Stimulated activated CD4-positive, alpha-beta T cell treated with anti-CD3 and anti-CD28 coated beads, Interleukin-1b, Interleukin-23, amount 100 ng/mL, for 4 hours (primary cell): ENCODE measurements at regions not wholly inside any gene's neighbourhood (a gene's known extent, or its start where the extent isn't known, plus 50 kb on each side); places are given as distances from the start of the nearest gene placed in this dataset.

Source experiments
- DNase-seq, 2 donors: peaks; one replicate each; pipeline ENCODE4 v3.0.0-alpha.2; 2020; ENCODE audit warnings: low read depth in 2 of 2

DNA sequence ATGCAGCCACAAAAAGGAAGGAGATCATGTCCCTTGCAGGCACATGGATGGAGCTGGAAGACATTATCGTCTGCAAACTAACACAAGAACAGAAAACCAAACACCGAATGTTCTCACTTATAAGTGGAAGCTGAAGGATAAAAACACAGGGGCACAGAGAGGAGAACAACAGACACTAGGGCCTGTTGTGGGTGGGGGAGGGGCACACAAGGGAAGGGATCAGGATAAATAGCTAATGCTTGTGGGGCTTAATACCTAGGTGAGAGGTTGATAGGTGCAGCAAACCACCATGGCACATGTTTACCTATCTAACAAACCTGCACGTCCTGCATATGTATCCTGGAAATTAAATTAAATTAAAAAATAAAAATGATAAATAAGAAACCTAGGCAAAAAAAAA is 969.9 kb downstream of the TTLL7 start:
- DNase-seq: no peak

DNA sequence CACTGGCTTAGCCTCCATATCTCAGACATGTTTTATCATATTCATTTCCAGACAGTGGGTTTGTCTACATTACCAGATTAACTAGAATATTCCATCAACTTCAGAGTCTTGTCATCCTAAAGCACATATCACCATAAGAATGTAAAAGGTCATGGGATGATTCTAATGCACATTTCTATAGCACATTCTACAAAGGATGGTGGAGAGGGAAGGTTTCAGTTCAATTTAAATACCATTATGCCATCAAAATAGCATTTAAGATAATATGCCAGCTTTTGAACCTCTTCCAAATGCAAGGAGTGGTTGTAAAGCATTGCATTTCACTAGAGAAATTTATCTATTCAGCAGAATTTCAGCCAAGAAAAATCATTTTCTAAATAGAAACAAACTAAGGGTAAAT is 970.5 kb downstream of the TTLL7 start:
- DNase-seq: no peak

DNA sequence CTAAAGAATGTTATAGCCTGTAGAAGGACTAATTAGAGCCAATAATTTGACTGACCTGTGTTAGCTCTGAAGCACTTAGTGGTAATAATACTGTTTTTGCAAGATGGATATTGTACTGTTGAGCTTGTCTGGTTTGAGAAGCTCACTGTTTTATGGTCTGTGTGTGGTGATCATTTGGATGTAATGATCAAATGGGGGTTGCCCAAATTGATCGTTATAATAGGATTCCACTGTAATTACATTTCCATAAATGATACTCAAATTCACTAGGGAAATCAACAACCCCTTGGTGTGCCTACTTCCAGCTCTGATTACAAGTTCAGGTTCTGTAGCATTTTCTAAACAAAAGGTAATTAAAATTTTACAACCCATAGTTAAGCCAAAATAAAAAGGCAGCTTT is 971.4 kb downstream of the TTLL7 start:
- no peak for DNase-seq

DNA sequence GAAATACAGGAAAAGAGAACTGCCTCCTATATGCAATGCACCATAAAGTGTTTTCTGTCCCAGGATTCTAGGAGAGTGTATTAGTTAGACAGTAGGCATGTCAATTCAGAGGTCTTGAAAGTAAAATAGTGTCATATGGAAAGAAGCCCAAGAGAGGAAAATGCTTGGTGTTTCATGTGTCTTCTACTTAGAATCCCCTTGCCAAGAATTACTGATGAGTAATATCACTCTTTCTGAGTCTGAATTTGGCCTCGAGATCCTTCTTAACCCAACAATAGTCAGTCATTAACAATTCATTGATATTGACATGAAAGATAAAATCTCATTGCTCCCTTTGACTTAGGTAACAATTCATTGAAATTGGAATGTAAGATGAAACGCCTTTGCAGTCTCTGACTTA is 972.2 kb downstream of the TTLL7 start:
- DNase-seq: no peak

DNA sequence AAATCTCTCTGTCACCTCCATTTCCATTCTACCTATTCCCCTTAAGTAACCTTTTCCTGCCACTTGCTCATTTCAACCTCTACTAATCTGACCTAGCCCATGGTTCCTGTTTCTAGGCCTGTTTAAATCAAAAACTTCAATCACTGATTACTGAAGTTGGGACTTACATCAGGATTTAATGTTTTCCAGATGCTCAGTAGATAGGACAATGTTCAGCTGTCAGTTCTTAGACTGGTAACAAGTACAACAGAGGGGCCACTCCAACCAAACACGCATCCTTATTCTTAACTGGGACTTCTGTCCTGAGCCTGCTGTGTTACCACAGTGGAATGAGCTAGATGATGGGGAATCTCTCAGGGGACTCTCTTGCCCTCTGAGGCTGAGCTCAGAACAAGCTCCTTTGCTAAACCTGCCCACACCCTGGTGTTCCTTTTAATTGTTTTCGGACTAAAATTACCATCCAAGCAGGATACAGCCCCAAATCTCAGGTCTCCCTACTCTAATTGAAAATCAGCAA is 974.6 kb downstream of the TTLL7 start:
- DNase-seq: no peak

DNA sequence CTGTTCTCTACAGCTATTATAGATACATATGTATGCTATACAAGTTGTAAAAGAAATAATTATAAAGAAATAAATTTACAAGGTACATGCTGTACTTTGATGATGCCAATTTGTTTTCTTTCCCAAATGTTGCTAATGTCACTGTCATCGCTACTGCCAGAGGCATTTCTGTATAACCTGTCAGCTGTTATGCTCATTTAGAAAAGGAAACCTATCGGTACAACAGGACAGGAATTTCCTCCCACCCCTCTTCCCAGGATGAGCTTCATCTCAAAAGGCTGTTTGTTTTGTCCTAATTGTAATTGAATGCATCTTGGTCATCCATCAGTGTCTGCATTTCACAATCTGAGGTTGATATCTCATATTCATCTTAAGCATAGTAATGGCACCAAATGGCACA is 975.7 kb downstream of the TTLL7 start:
- DNase-seq: no peak

DNA sequence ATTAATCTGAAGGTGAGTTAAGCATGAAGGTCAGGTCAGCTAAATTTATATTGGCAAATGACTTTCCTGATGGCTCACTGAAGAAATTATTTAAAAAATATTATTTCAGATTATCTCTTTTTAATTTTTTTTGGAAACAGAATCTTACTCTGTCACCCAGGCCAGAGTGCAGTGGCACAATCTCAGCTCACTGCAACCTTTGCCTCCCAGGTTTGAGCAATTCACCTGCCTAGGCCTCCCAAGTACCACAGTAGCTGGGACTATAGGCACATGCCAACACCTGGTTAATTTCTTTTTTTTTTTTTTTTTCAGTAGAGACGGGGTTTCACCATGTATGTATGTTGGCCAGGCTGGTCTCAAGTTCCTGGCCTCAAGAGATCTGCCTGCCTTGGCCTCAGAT is 976.7 kb downstream of the TTLL7 start:
- DNase-seq: no peak

DNA sequence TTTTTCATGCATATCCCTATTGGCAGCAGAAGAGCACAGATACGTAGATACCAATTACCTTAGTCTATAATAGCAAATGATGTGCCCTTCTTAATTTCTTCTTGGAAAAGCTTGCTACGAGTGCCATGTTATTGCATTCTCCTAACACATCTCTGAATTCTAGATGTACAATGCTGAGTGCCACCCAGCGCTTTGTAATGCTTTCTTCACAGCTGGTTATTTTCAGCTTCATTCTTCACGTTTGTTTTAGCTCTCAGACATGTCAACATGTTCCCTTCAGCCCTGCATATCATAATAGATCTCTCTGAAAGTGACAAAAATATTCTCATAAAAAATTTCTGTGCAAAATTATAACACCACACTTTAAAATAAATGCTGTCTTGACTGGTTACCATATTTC is 981.2 kb downstream of the TTLL7 start:
- no peak for DNase-seq

DNA sequence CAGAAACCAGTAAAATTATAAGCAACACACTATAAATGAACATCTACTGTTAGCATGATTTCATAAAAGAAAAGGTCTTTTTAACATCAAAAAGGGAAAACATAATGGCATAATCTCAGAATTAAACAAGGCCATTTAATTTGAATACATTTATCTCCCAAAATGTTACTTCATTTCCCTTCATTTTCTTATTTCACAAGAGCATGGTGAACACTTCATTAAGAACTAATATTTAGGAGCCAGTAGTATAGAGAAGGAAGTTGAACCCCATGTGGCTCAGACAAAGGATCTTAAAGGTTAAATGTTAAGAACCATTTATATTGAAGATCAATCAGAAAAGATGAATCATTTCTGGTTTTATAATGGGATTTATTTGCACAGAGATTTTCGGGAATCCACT is 981.7 kb downstream of the TTLL7 start:
- no peak for DNase-seq

DNA sequence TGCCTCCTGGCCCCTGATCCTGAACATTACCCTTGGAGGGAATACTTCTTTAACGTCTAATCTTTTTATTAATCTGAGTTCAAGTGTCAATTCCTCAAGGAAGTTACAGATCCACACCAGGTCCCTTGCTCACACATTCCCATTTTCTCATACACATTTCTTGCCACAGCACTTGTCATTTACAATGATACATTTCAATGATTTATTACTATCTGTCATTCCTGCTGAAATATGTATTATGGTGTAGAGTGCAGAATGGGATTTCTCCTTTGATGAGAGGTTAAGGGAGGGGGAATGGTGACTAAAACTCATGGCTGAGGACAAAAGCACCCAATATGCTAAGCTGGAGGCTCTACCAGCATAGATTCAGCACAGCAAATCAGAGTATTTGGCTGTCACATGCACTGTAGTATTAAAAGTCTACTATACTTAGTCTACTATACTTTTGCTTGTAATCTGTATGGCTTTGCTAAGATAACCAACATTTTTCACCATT is 982.5 kb downstream of the TTLL7 start:
- DNase-seq: no peak

DNA sequence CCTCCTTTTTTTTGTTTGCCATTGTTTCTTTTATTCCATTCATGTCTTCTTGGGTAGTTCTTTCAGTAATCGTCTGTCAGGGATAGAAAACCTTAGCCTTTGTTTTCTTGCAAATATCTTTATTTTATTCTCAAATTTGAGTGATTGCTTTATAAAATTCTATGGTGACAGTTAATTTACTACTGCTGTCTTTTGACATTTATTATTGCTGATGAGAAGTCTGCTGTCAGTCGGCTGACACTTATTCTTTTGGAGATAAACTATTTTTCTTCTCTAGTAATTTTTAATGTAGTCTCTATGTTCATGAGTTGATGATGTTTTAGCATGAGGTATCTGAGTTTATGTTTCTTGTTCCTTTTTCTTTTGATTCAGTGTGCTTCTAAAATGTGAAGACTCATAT is 983.8 kb downstream of the TTLL7 start:
- DNase-seq: no peak

DNA sequence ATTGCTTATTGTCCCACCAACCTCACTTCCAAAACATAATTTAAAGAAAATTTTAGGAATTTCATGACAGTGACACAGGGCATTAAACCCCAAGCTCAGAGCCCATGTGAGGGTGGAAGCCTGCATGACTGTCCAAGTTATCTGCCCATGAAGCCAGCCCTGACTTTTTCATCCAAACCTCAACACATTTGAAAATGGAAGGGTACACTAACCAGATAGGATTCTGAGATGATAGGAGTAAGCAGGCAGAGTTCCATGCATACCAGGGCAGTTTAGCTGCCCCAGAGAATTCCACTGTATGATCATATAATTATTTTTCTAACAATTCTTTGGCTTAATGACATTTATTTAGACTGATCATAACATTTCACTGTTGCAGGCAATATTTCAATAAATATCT is 986.0 kb downstream of the TTLL7 start:
- DNase-seq: no peak

DNA sequence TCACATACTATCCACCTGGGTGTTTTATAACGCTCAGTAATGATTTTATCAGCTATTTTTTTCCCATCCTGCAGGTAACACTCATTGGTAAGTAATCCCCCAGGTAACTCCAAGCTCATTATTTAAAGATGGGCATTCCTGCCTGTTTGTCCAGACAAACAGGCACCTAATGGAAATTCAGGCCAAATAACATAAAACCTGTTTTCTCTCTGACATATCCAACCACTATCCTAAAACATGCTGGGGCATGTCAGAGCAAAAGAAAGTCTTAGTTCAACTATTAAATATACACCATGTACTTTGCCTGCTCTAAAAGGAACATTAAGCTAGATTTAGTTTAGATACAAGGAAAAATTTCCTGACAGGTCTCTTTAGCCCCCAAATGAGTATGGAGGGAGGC is 987.7 kb downstream of the TTLL7 start:
- DNase-seq: no peak

DNA sequence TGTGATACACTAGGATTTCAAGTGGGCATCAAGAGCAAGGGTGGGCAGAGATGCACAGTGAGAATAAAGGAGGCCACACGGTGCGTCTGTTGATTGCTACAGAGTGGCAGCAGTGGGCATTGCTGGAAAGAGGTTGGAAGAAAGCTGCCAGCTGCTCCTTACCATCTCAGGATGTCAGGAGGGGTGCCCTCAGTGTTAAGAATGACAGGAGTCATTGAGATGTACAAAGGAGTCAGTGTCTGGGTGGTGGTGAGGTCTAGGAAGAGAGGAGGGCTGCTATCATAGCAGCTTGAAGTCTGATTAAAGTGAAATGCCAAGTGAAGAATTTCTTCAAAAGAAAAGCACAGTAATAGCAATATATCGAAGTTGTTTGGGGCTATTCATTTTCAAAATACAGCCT is 992.7 kb downstream of the TTLL7 start:
- DNase-seq: no peak

DNA sequence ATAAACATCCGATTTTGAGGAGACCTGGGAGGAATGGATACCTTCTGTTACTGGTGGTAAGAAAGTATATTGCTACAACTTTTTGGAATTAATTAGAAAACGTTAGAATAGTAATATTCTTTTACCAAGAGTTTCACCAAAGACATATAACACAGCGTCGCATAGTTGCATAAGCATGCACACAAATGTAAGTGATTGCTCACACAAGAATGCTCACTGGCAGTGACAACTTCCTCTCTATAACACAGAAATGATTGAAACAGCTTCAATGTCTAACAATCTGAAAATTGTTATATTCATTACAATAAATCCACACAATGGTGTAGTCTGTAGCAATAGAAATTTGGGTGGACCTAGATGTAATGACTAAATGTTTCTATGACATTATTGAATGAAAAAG is 998.6 kb downstream of the TTLL7 start:
- DNase-seq: no peak

DNA sequence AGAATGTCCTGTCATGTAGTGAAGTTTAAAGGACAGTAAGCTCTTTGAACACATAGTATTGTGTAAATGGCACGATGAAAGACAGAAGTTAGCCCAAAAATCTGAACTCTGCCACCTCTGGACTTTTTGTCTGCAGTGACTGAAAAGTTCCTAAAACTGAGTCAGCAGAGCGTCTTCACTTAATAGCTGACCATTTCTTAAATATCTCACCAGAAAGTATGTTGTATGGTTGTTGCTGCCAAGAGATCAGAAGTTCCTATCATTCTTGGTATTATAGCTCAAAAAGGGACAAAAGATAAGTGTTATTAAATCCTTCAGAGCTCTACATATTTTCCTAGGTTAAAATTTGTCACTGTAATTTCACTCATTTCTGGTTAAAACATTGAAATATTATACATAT is 1003.0 kb downstream of the TTLL7 start:
- DNase-seq: no peak

DNA sequence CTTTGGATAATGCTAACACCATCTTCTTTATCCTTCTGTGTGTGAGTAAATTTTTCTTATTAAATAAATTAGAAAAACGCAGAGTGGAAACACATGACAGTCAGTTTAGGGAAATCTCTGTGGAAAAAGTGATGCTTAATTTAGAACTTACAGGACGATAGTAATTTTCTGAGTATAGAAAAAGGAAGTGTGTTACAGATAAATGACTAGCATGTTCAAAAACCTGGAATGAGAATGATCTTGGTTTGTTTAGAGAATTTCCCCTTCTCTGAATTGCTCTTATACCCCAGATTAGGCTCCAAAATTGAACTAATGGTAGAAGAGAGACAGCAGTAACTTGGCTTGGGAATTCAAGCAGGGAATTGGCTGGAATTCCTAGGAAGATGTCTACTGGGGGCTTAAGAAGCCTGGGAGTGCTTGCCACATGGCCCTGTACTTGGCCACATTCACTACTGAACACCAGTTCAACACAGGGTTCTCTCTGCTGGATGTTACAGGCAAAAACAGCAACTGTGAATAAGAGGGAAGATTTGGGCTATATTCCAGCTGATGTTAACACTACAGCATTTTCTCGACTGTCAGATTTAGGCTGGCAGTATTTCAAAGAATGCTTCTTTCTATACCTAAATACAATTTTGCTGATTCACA is 1004.2 kb downstream of the TTLL7 start:
- DNase-seq: no peak

DNA sequence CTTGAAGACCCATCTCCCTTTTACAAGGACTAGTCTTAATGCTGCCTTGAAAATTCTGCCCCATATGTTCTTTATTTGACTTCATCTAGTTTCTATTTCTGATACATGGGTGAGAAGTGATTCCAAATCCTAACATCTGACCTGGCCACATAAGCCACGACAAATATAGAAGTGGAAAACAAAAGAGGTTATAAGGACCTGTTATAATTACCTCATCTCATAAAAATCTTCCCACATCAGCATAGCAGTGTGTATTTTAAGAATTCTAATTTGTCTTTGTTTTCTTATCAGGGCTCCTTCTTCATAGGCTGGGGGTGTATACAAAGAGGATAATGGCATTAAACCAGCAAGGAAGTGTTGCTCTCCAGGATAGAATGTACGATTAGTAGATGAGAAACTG is 1007.4 kb downstream of the TTLL7 start:
- DNase-seq: no peak

DNA sequence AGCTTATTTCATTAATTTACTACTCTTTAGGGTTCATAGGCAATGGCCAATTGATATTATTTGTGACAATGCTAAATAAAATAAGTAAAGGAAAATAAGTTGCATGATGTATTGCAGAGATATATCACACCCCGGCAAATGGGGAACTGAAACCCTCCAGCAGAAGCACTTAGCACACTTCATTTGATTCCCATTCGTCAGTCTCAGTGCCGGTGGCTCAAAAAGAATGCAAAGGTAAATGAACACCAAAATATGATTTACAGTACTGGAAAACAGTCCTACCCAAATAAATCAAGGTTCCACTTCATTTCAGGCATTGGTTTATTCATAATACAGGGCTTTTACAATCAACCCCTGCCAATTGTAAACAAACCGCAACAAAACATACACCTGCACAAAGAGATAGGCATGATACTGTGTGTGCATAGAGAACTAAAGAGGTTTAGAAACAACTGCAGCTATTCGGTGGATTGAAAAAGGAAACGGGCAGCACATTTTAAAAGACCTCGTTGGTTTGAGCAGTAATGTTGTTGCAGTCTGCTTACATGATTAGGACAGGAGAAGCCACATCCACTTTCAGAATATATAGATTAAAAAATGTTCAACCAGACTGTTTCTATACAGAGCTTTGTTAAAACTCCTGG is 1019.2 kb downstream of the TTLL7 start:
- DNase-seq: no peak

DNA sequence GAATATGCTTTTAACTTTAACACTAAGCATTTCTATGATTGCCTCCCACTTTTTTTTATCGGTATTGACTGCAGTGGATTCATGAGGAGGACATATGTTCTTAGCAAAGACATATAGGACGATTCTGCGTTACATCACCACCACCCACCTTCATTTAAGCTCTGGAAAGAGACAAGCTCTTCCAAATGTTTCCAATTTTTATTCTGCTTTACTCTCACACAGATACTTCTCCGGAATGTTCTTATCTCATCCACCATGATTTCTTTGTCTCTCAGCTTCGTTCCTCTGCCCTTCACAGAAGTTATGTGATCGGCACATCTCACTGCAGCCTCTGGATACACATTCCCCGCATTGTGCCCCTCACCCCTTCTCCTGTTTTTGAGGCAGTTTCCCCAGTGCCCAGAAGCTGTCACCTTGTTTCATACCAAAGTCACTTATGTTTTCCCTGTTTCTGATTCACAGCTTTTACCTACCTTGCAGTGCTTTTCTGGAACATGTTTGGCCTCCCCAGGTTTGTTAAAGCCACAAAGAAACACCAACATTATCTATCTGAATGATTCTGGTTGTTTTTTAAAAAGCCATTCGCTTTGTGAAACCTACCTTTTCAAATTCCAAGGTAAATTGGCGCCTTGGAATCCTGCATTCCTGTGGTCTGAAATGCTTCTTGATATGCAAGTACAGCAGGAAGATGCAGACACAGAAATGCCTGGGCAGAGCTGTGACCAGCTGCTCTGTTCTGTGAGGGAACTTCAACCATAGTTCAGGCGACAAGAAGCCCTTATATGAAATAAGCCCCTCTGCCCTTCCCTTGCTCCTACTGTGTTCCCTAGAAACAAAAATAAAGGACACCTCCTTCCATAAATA is 1020.2 kb downstream of the TTLL7 start:
- DNase-seq: no peak

DNA sequence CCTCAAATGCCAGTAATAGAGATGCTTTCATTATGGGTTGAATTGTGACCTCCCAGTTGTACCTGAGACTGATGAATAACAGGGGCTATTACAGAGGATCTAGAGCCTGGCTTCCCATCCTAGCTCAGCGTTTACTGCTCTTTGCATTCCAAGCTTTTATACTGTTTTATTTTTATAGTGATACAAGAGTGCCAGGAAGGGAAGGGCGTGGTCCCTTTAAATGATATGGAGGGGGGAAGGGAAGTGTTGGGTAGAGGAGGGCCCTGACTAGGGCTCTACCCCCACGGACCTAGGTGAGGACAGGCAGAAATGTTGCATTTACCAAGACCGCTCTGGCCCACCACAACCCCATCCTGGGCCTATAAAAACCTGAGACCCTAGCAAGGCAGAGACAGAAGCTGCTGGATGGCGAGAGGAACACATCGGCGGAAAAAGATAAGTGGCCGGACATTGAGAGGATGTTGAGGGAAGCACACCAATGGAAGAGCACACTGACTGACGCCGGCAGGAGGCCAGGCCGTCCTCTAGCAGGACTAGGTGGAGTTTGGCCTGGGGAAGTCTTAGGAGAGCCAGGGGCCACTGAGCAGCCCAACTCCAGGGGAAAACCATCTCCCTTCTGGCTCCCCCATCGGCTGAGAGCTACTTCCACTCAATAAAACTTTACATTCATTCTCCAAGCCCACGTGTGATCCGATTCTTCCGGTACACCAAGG is 1025.9 kb downstream of the TTLL7 start:
- no peak for DNase-seq

DNA sequence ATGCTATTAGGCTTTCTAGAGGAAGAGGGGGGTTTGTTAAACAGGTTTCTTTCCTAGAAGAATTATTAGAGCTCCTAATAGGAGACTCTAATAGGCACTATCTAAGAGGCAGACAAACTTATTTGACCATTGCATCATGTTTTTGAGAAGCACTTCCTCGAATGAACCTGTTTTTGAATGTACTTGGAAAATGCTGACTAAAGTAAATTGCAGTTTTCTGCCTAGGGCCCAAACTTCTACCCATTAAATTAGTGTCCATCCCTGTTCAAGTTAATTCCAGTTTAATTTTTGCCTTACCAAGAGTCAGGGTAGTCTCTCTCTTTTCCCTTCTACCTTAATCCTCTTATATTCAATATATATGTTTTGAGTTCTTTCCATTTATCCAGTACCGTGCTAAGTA is 1029.6 kb downstream of the TTLL7 start:
- no peak for DNase-seq
